GM12865 (cell line): ENCODE measurements at regions not wholly inside any gene's neighbourhood (a gene's known extent, or its start where the extent isn't known, plus 50 kb on each side); places are given as distances from the start of the nearest gene placed in this dataset.

Source experiments
- DNase-seq: peaks from one replicate; pipeline ENCODE4 v3.0.0; 2010; ENCODE audit warnings: low read depth
- H3K4me3 ChIP-seq: 2 replicates; pipeline ENCODE4 v1.5.1; 2011; ENCODE audit warnings: mild to moderate bottlenecking, low read depth, low read length, control low read depth
- CTCF ChIP-seq: IDR thresholded peaks from 2 replicates; pipeline ENCODE4 v1.5.1; 2011; ENCODE audit warnings: low read length, control low read depth, low read depth, inconsistent platforms; ENCODE audit not compliant: insufficient read depth; ENCODE audit errors: missing control alignments

GRCh38 chr17:14717859-14718258, 417.0 kb downstream of the HS3ST3B1 start:
- TF ChIP-seq CTCF, result no peak
- no peak overlapping the region for H3K4me3 ChIP-seq
- no peak for DNase-seq

GRCh38 chr17:14715561-14715960, 414.7 kb downstream of the HS3ST3B1 start:
- no peak for TF ChIP-seq CTCF
- DNase-seq, result no peak
- H3K4me3 ChIP-seq, result no peak overlapping the region

GRCh38 chr17:14712611-14713021, 411.7 kb downstream of the HS3ST3B1 start:
- no peak overlapping the region for H3K4me3 ChIP-seq
- DNase-seq, result no peak
- TF ChIP-seq CTCF, result no peak

- no peak for DNase-seq
- TF ChIP-seq CTCF, result no peak
- H3K4me3 ChIP-seq, result no peak overlapping the region
Measured at GRCh38 chr17:14704121-14704520, 403.2 kb downstream of the HS3ST3B1 start.

- no peak overlapping the region for H3K4me3 ChIP-seq
- no peak for TF ChIP-seq CTCF
- no peak for DNase-seq
Measured at GRCh38 chr17:14701886-14702285, 401.0 kb downstream of the HS3ST3B1 start.

- DNase-seq, result no peak
- no peak for TF ChIP-seq CTCF
- no peak overlapping the region for H3K4me3 ChIP-seq
Measured at GRCh38 chr17:14699574-14700185, 398.8 kb downstream of the HS3ST3B1 start.

GRCh38 chr17:14693382-14693781, 392.5 kb downstream of the HS3ST3B1 start:
- DNase-seq, result no peak
- no peak overlapping the region for H3K4me3 ChIP-seq
- no peak for TF ChIP-seq CTCF
